Upper lobe of left lung (tissue), 4 donors: ENCODE measurements at regions not wholly inside any gene's neighbourhood (a gene's known extent, or its start where the extent isn't known, plus 50 kb on each side); places are given as distances from the start of the nearest gene placed in this dataset.

Experiments
- CTCF ChIP-seq, 6 experiments: fragments of 450-650 bp in 4 of 6; fragments of 200-600 bp in 2 of 6; sonication (generic) in 2 of 6; IDR thresholded peaks; one replicate each; pipeline ENCODE4 v1.5.1; 2016 to 2019; ENCODE audit warnings: antibody characterized with exemption in 6 of 6
- EP300 ChIP-seq, 4 donors: sonication (generic); formaldehyde crosslinking; IDR thresholded peaks; one replicate each; pipeline ENCODE4 v1.5.1; 2017; ENCODE audit warnings: antibody characterized with exemption in 4 of 4, control low read depth in 2 of 4

- no peak for TF ChIP-seq CTCF (IDR thresholded peaks at IDR 0.05)
- no peak for TF ChIP-seq EP300 (IDR thresholded peaks at IDR 0.05)
These were observed 419.1 kb downstream of the NR2F1-AS1 start for GRCh38 chr5:93161661-93162654.
